Gastroesophageal sphincter (tissue), 3 donors: ENCODE measurements at regions not wholly inside any gene's neighbourhood (a gene's known extent, or its start where the extent isn't known, plus 50 kb on each side); places are given as distances from the start of the nearest gene placed in this dataset.

Experiments used
- CTCF ChIP-seq, 4 experiments: fragments of 200-600 bp in 2 of 4; fragments of 450-650 bp in 2 of 4; sonication (generic) in 1 of 4; IDR thresholded peaks; one replicate each; pipeline ENCODE4 v1.5.1; 2017 to 2019; ENCODE audit warnings: antibody characterized with exemption in 4 of 4, mild to moderate bottlenecking in 2 of 4, moderate library complexity in 2 of 4
- POLR2A ChIP-seq, 2 donors: fragments of 450-650 bp; IDR thresholded peaks; one replicate each; pipeline ENCODE4 v1.6.1; 2017; ENCODE audit warnings: antibody characterized with exemption in 2 of 2, mild to moderate bottlenecking in 2 of 2, moderate library complexity in 1 of 2
- POLR2AphosphoS5 ChIP-seq: sonication (generic); formaldehyde crosslinking; IDR thresholded peaks from one replicate; pipeline ENCODE4 v1.6.1; 2017; ENCODE audit warnings: antibody characterized with exemption

DNA sequence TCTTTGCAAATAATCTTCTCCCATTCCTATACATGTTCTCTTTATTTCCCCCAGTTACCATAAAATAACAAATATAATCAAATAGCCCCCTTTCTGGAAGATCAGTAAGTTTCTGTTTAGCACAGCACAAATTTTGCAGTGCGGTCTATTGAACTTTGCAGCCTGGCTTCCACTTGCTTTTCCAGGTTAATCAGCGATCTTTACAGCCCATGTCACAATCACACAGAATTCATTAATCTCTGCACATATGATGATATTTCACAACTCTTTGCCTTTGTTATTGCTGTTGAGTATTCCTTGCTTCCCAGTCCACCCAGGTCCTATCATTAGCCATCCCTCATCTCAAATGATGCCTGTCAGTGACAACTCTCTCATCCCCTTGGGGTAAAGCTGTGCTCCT, 2358.0 kb downstream of the PCDH7 start:
- TF ChIP-seq CTCF (IDR thresholded peaks at IDR 0.05), result no peak
- TF ChIP-seq POLR2A (IDR thresholded peaks at IDR 0.05), result no peak
- no peak for TF ChIP-seq POLR2AphosphoS5
